ENCODE measurements at regions not wholly inside any gene's neighbourhood (a gene's known extent, or its start where the extent isn't known, plus 50 kb on each side); places are given as distances from the start of the nearest gene placed in this dataset.
A peak's percentile ranks its signal among the peaks of the same experiment; 100 is the strongest.
"Not testable (repeated sequence)": the region's sequence is repeated elsewhere in the genome, so short reads cannot be mapped to it uniquely, and the experiment has no call there.

GRCh38 chr6:134637282-134637681 lies 312.6 kb downstream of the ALDH8A1 start:
- no peak for DNase-seq (ENCODE audit: low read depth in 2 of 2)

GRCh38 chr6:134636186-134636799 lies 313.6 kb downstream of the ALDH8A1 start:
- DNase-seq (ENCODE audit: low read depth in 2 of 2) = no peak

- DNase-seq (ENCODE audit: low read depth in 2 of 2) = no peak
Measured at GRCh38 chr6:134634966-134635365, 314.9 kb downstream of the ALDH8A1 start.

GRCh38 chr6:134634466-134634865 lies 315.4 kb downstream of the ALDH8A1 start:
- no peak for DNase-seq (ENCODE audit: low read depth in 2 of 2)

GRCh38 chr6:134632982-134633940 lies 315.3 kb upstream of the SGK1 start:
- peak in 1 of 2 experiments; percentile 35 for DNase-seq (ENCODE audit: low read depth in 2 of 2)

GRCh38 chr6:134632024-134632423 lies 314.1 kb upstream of the SGK1 start:
- no peak for DNase-seq (ENCODE audit: low read depth in 2 of 2)

GRCh38 chr6:134631398-134631924 lies 313.5 kb upstream of the SGK1 start:
- DNase-seq (ENCODE audit: low read depth in 2 of 2) = no peak

GRCh38 chr6:134630508-134631121 lies 312.7 kb upstream of the SGK1 start:
- DNase-seq (ENCODE audit: low read depth in 2 of 2) = no peak

- DNase-seq (ENCODE audit: low read depth in 2 of 2) = no peak
Measured at GRCh38 chr6:134628154-134628553, 310.2 kb upstream of the SGK1 start.

GRCh38 chr6:134627707-134628106 lies 309.8 kb upstream of the SGK1 start:
- no peak for DNase-seq (ENCODE audit: low read depth in 2 of 2)

GRCh38 chr6:134626589-134626988 lies 308.7 kb upstream of the SGK1 start:
- no peak for DNase-seq (ENCODE audit: low read depth in 2 of 2)

- no peak for DNase-seq (ENCODE audit: low read depth in 2 of 2)
Measured at GRCh38 chr6:134626086-134626485, 308.2 kb upstream of the SGK1 start.

GRCh38 chr6:134624781-134625180 lies 306.9 kb upstream of the SGK1 start:
- no peak for DNase-seq (ENCODE audit: low read depth in 2 of 2)

GRCh38 chr6:134623401-134623800 lies 305.5 kb upstream of the SGK1 start:
- no peak for DNase-seq (ENCODE audit: low read depth in 2 of 2)

GRCh38 chr6:134622382-134623173 lies 304.7 kb upstream of the SGK1 start:
- no peak for DNase-seq (ENCODE audit: low read depth in 2 of 2)

- DNase-seq (ENCODE audit: low read depth in 2 of 2) = no peak
Measured at GRCh38 chr6:134621858-134622257, 303.9 kb upstream of the SGK1 start.

- no peak for DNase-seq (ENCODE audit: low read depth in 2 of 2)
Measured at GRCh38 chr6:134619789-134620188, 301.9 kb upstream of the SGK1 start.

GRCh38 chr6:134619077-134619476 lies 301.2 kb upstream of the SGK1 start:
- DNase-seq (ENCODE audit: low read depth in 2 of 2) = no peak

- DNase-seq (ENCODE audit: low read depth in 2 of 2) = peak; percentile 79 to 82
Measured at GRCh38 chr6:134614606-134615485, 296.9 kb upstream of the SGK1 start.

- DNase-seq (ENCODE audit: low read depth in 2 of 2) = not testable (repeated sequence)
Measured at GRCh38 chr6:134612128-134612527, 294.2 kb upstream of the SGK1 start.

- DNase-seq (ENCODE audit: low read depth in 2 of 2) = no peak
Measured at GRCh38 chr6:134610411-134610810, 292.5 kb upstream of the SGK1 start.
